RWPE1 (cell line): ENCODE measurements at regions not wholly inside any gene's neighbourhood (a gene's known extent, or its start where the extent isn't known, plus 50 kb on each side); places are given as distances from the start of the nearest gene placed in this dataset.

Experiments used
- CTCF ChIA-PET: fragments of 350-600 bp; sonication (Branson Sonifier 250); formaldehyde crosslinking; extraction: SDS; loops from one replicate; lab custom pipeline; 2021; lab: Yijun Ruan, JAX
- POLR2A ChIA-PET: fragments of 400-600 bp; formaldehyde crosslinking; extraction: SDS; loops from one replicate; lab custom pipeline; 2020; ENCODE audit warnings: antibody characterized with exemption; ENCODE audit not compliant: low non-redundant PET; lab: Yijun Ruan, JAX
- DNase-seq: peaks from one replicate; pipeline ENCODE4 v3.0.0; 2012; ENCODE audit warnings: low spot score
- H3K27ac ChIP-seq: fragments of 450-650 bp; 2 replicates; pipeline ENCODE4 v1.5.1; 2017
- CTCF ChIP-seq: fragments of 450-650 bp; conservative IDR thresholded peaks from 2 replicates; pipeline ENCODE4 v1.5.1; 2017; ENCODE audit warnings: low read depth, mild to moderate bottlenecking

DNA sequence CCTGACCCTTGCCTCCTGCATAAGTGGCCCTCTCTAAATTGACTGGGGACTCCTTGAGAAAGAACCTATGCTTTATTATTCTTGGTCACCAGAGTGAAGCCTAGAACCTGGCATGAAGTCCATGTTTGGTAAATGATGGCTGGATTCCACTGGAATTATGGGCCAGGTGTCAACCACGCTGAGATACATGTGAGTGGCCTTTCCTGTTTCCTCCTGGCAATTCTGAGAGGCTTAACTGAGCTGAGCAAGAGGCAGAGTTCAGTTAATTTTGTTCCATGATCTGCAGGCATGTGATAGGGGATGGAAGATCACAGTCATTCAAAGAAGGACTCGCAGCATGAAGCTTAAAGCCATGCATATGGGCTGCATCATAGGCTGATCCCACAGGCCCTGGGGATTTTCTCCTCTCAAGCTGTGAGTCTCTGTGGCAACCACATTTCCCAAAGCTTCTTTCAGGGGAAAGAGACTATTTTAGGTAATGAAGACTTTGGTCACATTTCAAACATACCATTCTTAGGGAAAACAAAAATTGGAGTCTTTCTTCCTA, 69.4 kb upstream of the CLNK start:
- POLR2A ChIA-PET, result no interaction called here
- no peak overlapping the region for H3K27ac ChIP-seq
- TF ChIP-seq CTCF, result no peak
- CTCF ChIA-PET, result no interaction called here
- no peak for DNase-seq

GRCh38 chr4:10753336-10753735, 68.8 kb upstream of the CLNK start:
- ChIA-PET POLR2A (no interaction called here), CTCF (no interaction called here)
- DNase-seq, result no peak
- no peak overlapping the region for H3K27ac ChIP-seq
- no peak for TF ChIP-seq CTCF

- ChIA-PET CTCF (no interaction called here), POLR2A (no interaction called here)
- H3K27ac ChIP-seq, result no peak overlapping the region
- DNase-seq, result no peak
- no peak for TF ChIP-seq CTCF
Observed at GRCh38 chr4:10750714-10751113, 66.1 kb upstream of the CLNK start.

DNA sequence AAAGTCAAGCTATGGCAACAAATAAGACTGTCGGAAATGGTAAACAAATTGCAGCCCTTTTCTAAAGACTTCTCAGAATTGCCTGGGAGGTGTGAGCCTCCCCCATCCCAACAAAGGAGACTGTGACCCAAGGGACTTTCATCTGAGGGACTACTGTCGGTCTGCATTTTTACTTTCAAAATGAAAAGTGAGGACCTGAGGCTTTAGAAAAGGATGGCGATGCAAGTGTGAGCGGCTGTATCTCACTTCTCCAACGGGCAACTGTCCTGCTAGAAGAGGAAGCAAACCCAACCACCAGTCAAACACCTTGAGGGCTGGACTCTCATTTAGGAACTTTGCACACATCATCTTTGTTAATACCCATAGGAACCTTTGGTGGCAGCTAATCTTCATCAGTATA, 62.6 kb upstream of the CLNK start:
- no peak overlapping the region for H3K27ac ChIP-seq
- no peak for DNase-seq
- POLR2A ChIA-PET, result no interaction called here
- CTCF ChIA-PET, result no interaction called here
- no peak for TF ChIP-seq CTCF

- no peak for TF ChIP-seq CTCF
- H3K27ac ChIP-seq, result no peak overlapping the region
- POLR2A ChIA-PET, result no interaction called here
- no peak for DNase-seq
- CTCF ChIA-PET, result no interaction called here
Observed at GRCh38 chr4:10746371-10747171, 62.0 kb upstream of the CLNK start.

DNA sequence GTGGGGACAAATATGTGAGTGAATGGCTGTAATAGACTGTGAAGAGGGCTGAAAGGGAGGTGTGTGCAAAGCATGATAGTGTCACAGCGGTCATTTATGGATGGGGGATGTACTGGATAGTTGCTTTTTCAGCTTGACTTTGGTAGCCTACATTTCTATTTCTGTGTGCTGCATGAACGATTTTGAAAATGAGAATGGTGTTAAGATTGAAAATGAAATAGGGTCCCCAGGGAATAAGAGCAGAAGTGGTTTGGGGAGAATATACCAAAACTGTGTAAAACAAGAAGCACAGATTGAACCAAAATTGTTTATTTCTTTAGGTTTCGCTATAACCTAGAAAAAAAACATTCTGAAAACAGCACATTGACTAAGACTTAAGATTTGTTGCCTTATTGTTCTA, 58.8 kb upstream of the CLNK start:
- no peak for TF ChIP-seq CTCF
- H3K27ac ChIP-seq, result no peak overlapping the region
- CTCF ChIA-PET, result no interaction called here
- POLR2A ChIA-PET, result no interaction called here
- no peak for DNase-seq
